ENCODE measurements at regions not wholly inside any gene's neighbourhood (a gene's known extent, or its start where the extent isn't known, plus 50 kb on each side); places are given as distances from the start of the nearest gene placed in this dataset.
A peak's percentile ranks its signal among the peaks of the same experiment; 100 is the strongest.

DNA sequence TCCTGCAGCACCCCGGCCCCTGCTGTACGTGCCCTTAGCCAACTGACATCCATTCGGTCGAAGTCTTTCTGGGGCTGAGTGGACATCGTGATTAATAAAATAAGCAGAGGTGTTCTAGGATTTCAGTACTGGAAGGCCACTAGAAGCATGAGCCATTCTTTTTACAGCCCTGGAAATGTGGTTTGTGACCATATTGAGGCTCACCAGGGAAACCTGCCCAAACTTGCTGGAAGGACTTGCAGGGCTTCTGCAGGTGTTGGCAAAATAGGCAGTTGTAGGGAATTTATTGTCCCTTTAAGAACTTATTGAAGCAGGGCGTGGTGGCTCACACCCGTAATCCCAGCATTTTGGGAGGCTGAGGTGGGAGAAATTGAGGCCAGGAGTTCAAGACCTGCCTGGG lies 80.8 kb downstream of the DOP1B start:
- H3K9me3 ChIP-seq = no peaks in the 10 kb centered on the region
- no peak overlapping the region for H3K4me3 ChIP-seq
- no peak for DNase-seq
- H3K27me3 ChIP-seq = no peaks in the 10 kb centered on the region
- H3K36me3 ChIP-seq = no peaks in the 10 kb centered on the region; the same call in 1 of the 2 replicates

DNA sequence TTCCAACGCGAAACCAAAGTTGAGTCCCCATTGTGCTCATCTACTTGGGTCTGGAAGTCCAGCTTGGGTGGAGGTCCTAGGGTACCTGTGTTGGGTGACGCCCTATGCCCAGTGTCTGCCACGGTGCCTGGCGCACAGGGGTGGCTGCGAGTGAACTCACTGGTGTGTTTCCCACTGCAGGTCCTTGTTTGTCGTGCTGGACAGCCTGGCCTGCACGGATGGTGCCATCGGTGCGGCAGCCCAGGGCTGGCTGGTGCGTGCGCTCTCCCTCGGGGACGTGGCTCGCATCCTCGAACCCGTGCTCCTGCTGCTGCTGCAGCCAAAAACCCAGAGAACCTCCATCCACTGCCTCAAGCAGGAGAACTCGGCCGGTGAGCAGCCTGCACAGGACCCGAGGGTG lies 80.4 kb upstream of the MORC3 start:
- Histone ChIP-seq H3K4me3 (no peak overlapping the region), H3K36me3 (no peaks in the 10 kb centered on the region), H3K9me3 (no peaks in the 10 kb centered on the region)

GRCh38 chr21:36241717-36242116 lies 78.3 kb upstream of the MORC3 start:
- Histone ChIP-seq H3K9me3 (no peaks in the 10 kb centered on the region), H3K27me3 (no peaks in the 10 kb centered on the region), H3K4me3 (no peak overlapping the region), H3K36me3 (peaks cover 6% of the 10 kb centered on the region)
- DNase-seq = no peak

More for the DNA sequence above, 80.4 kb upstream of the MORC3 start:
- DNase-seq = no peak
- H3K27me3 ChIP-seq = no peaks in the 10 kb centered on the region

DNA sequence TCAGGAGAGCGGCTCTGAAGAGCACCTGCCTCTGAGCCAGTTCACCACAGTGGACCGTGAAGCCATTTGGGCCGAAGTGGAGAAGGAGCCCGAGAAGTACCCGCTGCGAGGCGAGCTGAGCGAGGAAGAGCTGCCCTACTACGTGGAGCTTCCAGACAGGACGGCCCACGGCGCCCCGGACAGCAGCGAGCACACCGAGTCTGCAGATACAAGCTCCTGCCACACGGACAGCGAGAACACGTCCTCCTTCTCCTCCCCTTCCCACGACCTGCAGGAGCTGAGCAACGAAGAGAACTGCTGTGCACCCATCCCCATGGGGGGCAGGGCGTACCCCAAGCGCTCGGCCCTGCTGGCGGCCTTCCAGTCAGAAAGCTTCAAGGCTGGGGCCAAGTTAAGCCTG lies 74.9 kb upstream of the MORC3 start:
- Histone ChIP-seq H3K4me3 (no peak overlapping the region), H3K9me3 (no peaks in the 10 kb centered on the region), H3K36me3 (peaks cover 9% of the 10 kb centered on the region), H3K27me3 (no peaks in the 10 kb centered on the region)
- no peak for DNase-seq

DNA sequence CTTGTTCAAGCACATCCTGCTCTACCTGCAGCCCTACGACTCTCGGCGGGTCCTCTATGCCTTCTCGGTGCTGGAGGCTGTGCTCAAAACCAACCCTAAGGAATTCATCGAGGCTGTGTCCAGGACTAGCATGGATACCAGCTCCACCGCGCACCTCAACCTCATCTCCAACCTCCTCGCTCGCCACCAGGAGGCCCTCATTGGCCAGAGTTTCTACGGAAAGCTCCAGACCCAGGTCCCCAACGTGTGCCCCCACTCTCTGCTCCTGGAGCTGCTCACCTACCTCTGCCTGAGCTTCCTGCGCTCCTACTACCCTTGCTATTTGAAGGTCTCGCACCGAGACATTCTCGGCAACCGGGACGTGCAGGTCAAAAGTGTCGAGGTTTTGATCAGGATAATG lies 74.3 kb upstream of the MORC3 start:
- peaks cover 9% of the 10 kb centered on the region for H3K36me3 ChIP-seq
- no peaks in the 10 kb centered on the region for H3K27me3 ChIP-seq
- no peaks in the 10 kb centered on the region for H3K9me3 ChIP-seq
- no peak for DNase-seq
- H3K4me3 ChIP-seq = no peak overlapping the region

GRCh38 chr21:36246080-36246631 lies 73.8 kb upstream of the MORC3 start:
- H3K9me3 ChIP-seq = no peaks in the 10 kb centered on the region
- no peak for DNase-seq

GRCh38 chr21:36247316-36248010 lies 72.5 kb upstream of the MORC3 start:
- no peak overlapping the region for H3K4me3 ChIP-seq
- no peaks in the 10 kb centered on the region for H3K27me3 ChIP-seq
- peaks cover 10% of the 10 kb centered on the region for H3K36me3 ChIP-seq
- no peak for DNase-seq
- no peaks in the 10 kb centered on the region for H3K9me3 ChIP-seq

More at GRCh38 chr21:36246080-36246631, 73.8 kb upstream of the MORC3 start:
- H3K4me3 ChIP-seq = no peak overlapping the region
- no peaks in the 10 kb centered on the region for H3K27me3 ChIP-seq
- peaks cover 9% of the 10 kb centered on the region for H3K36me3 ChIP-seq

- Histone ChIP-seq H3K36me3 (peaks cover 10% of the 10 kb centered on the region), H3K27me3 (no peaks in the 10 kb centered on the region), H3K4me3 (no peak overlapping the region), H3K9me3 (no peaks in the 10 kb centered on the region)
- DNase-seq = no peak
These were observed 70.2 kb upstream of the MORC3 start for GRCh38 chr21:36249576-36250422.

DNA sequence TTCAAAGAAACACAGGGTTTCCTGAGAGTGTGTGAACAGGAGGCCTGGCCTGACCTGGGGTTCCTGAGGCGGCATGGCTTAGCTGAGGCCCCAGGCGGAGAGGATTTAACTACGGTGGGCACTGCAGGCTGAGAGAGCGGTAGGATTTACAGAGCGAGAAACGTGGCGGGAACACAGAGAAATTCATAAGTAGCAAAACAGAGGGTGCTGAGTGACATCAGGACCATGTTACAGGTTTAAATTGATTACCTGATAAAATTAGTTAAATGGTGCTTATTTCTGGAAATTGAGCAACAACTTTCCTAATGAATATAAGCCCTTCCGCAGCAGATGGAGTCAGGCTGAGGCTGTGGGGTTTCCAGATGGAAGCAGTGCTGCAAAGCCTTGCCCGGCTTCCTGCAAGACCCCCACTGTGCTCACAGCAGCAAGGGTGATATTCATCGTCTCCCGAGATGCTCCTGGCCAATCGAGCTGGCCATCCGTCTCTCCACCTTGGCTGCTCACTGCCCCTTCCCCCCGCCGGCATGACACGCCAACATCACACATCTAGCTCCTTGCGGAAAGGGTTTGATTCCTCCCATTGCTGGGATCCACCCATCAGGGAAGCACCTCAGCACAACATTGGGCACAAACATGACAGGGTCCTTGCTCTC lies 69.4 kb upstream of the MORC3 start:
- Histone ChIP-seq H3K4me3 (no peak overlapping the region), H3K9me3 (no peaks in the 10 kb centered on the region), H3K27me3 (no peaks in the 10 kb centered on the region), H3K36me3 (peaks cover 10% of the 10 kb centered on the region)
- no peak for DNase-seq

GRCh38 chr21:36254106-36254941 lies 65.7 kb upstream of the MORC3 start:
- H3K36me3 ChIP-seq = 0 out of 2 replicates have a peak, but pooled peaks cover 2% of the 10 kb centered on the region
- H3K9me3 ChIP-seq = no peaks in the 10 kb centered on the region
- no peaks in the 10 kb centered on the region for H3K27me3 ChIP-seq
- H3K4me3 ChIP-seq = no peak overlapping the region
- no peak for DNase-seq

GRCh38 chr21:36255663-36256062 lies 64.3 kb upstream of the MORC3 start:
- H3K27me3 ChIP-seq = no peaks in the 10 kb centered on the region
- 0 out of 2 replicates have a peak, but pooled peaks cover 2% of the 10 kb centered on the region for H3K36me3 ChIP-seq
- no peaks in the 10 kb centered on the region for H3K9me3 ChIP-seq
- DNase-seq = no peak
- H3K4me3 ChIP-seq = no peak overlapping the region

- Histone ChIP-seq H3K4me3 (no peak overlapping the region), H3K9me3 (no peaks in the 10 kb centered on the region), H3K36me3 (no peaks in the 10 kb centered on the region), H3K27me3 (no peaks in the 10 kb centered on the region)
- no peak for DNase-seq
These were observed 62.3 kb upstream of the MORC3 start for GRCh38 chr21:36257657-36258056.

- DNase-seq = peak; percentile 56
- no peaks in the 10 kb centered on the region for H3K27me3 ChIP-seq
- no peaks in the 10 kb centered on the region for H3K36me3 ChIP-seq
- H3K9me3 ChIP-seq = no peaks in the 10 kb centered on the region
- H3K4me3 ChIP-seq = peak overlapping the region; percentile 51
These were observed 59.8 kb upstream of the MORC3 start for GRCh38 chr21:36260030-36260787.

GRCh38 chr21:36260802-36261201 lies 59.2 kb upstream of the MORC3 start:
- Histone ChIP-seq H3K27me3 (no peaks in the 10 kb centered on the region), H3K36me3 (no peaks in the 10 kb centered on the region), H3K4me3 (peak overlapping the region; percentile 51), H3K9me3 (no peaks in the 10 kb centered on the region)
- DNase-seq = no peak

- no peak for DNase-seq
These were observed 58.5 kb upstream of the MORC3 start for GRCh38 chr21:36261459-36261858.

GRCh38 chr21:36263797-36264196 lies 56.2 kb upstream of the MORC3 start:
- Histone ChIP-seq H3K36me3 (no peaks in the 10 kb centered on the region), H3K9me3 (no peaks in the 10 kb centered on the region), H3K27me3 (no peaks in the 10 kb centered on the region), H3K4me3 (no peak overlapping the region)
- no peak for DNase-seq

More at GRCh38 chr21:36261459-36261858, 58.5 kb upstream of the MORC3 start:
- Histone ChIP-seq H3K4me3 (no peak overlapping the region), H3K36me3 (no peaks in the 10 kb centered on the region), H3K9me3 (no peaks in the 10 kb centered on the region), H3K27me3 (no peaks in the 10 kb centered on the region)
